WI38 (cell line): ENCODE measurements at regions not wholly inside any gene's neighbourhood (a gene's known extent, or its start where the extent isn't known, plus 50 kb on each side); places are given as distances from the start of the nearest gene placed in this dataset.
"Not testable (repeated sequence)": the region's sequence is repeated elsewhere in the genome, so short reads cannot be mapped to it uniquely, and the experiment has no call there.

Experiments
- H3K4me3 ChIP-seq: 2 replicates; pipeline ENCODE4 v1.5.1; 2011; ENCODE audit warnings: low read depth, mild to moderate bottlenecking, control low read depth, low read length
- CTCF ChIP-seq: IDR thresholded peaks from 2 replicates; pipeline ENCODE4 v1.5.1; 2012; ENCODE audit warnings: low read depth, mild to moderate bottlenecking, control low read depth, low read length

- TF ChIP-seq CTCF = no peak
- no peak overlapping the region for H3K4me3 ChIP-seq
Observed at GRCh38 chr18:38651736-38652135, 1086.1 kb upstream of the CELF4 start.

- no peak for TF ChIP-seq CTCF
- H3K4me3 ChIP-seq = no peak overlapping the region
Observed at GRCh38 chr18:38648179-38648578, 1082.6 kb upstream of the CELF4 start.

- no peak overlapping the region for H3K4me3 ChIP-seq
- no peak for TF ChIP-seq CTCF
Observed at GRCh38 chr18:38646296-38646695, 1080.7 kb upstream of the CELF4 start.

GRCh38 chr18:38644875-38645641 is 1079.5 kb upstream of the CELF4 start:
- H3K4me3 ChIP-seq = no peak overlapping the region
- TF ChIP-seq CTCF = no peak

- H3K4me3 ChIP-seq = no peak overlapping the region
- TF ChIP-seq CTCF = no peak
Observed at GRCh38 chr18:38642711-38643110, 1077.1 kb upstream of the CELF4 start.

GRCh38 chr18:38639700-38640099 is 1074.1 kb upstream of the CELF4 start:
- not testable (repeated sequence) for H3K4me3 ChIP-seq

- no peak overlapping the region for H3K4me3 ChIP-seq
- TF ChIP-seq CTCF = no peak
Observed at GRCh38 chr18:38635709-38636430, 1070.3 kb upstream of the CELF4 start.
